DOHH2 (cell line): ENCODE measurements at regions not wholly inside any gene's neighbourhood (a gene's known extent, or its start where the extent isn't known, plus 50 kb on each side); places are given as distances from the start of the nearest gene placed in this dataset.

ENCODE experiments used
- H3F3A ChIP-seq: fragments of 200-600 bp; sonication (generic), shearing (Covaris generic); 2 replicates; pipeline ENCODE4 v1.6.0; 2016; ENCODE audit warnings: antibody characterized with exemption, mild to moderate bottlenecking; ENCODE audit not compliant: control insufficient read depth, insufficient read depth
- H3K27ac ChIP-seq: fragments of 200-600 bp; sonication (generic); 2 replicates; pipeline ENCODE4 v1.5.1; 2014; ENCODE audit warnings: low read depth, mild to moderate bottlenecking, low read length, moderate library complexity
- H3K27me3 ChIP-seq: fragments of 200-600 bp; sonication (generic); 2 replicates; pipeline ENCODE4 v1.6.1; 2014; ENCODE audit warnings: mild to moderate bottlenecking, low read length, mixed read lengths; ENCODE audit not compliant: control insufficient read depth
- H3K36me3 ChIP-seq: fragments of 200-600 bp; sonication (generic); 2 replicates; pipeline ENCODE4 v1.6.1; 2014; ENCODE audit warnings: mild to moderate bottlenecking, low read length, moderate library complexity, mixed read lengths; ENCODE audit not compliant: control insufficient read depth
- H3K4me1 ChIP-seq: fragments of 200-600 bp; sonication (generic); 2 replicates; pipeline ENCODE4 v1.6.1; 2014; ENCODE audit warnings: mild to moderate bottlenecking, low read length, mixed read lengths; ENCODE audit not compliant: control insufficient read depth
- H3K4me2 ChIP-seq: fragments of 200-600 bp; sonication (generic); 2 replicates; pipeline ENCODE4 v1.6.0; 2014; ENCODE audit warnings: mild to moderate bottlenecking, low read length, moderate library complexity
- H3K4me3 ChIP-seq: fragments of 200-600 bp; sonication (generic); 2 replicates; pipeline ENCODE4 v1.5.1; 2014; ENCODE audit warnings: mild to moderate bottlenecking, low read length, mixed read lengths
- H3K79me2 ChIP-seq: fragments of 200-600 bp; sonication (generic); 2 replicates; pipeline ENCODE4 v1.6.1; 2014; ENCODE audit warnings: mild to moderate bottlenecking, low read length, mixed read lengths; ENCODE audit not compliant: control insufficient read depth
- H3K9me2 ChIP-seq: fragments of 200-600 bp; sonication (generic); replicated peaks from 2 replicates; pipeline ENCODE4 v1.6.1; 2014; ENCODE audit warnings: mild to moderate bottlenecking, low read length, mixed read lengths; ENCODE audit not compliant: control insufficient read depth
- H3K9me3 ChIP-seq: fragments of 200-600 bp; sonication (generic); 2 replicates; pipeline ENCODE4 v1.6.1; 2014; ENCODE audit warnings: antibody characterized with exemption, low read length, mixed read lengths; ENCODE audit not compliant: control insufficient read depth, insufficient read depth
- H4K20me1 ChIP-seq: fragments of 200-600 bp; sonication (generic); 2 replicates; pipeline ENCODE4 v1.6.0; 2014; ENCODE audit warnings: low read depth, mild to moderate bottlenecking, antibody characterized with exemption, low read length, moderate library complexity; ENCODE audit not compliant: control insufficient read depth, insufficient read depth
- CTCF ChIP-seq: fragments of 200-600 bp; sonication (generic); IDR thresholded peaks from one replicate; pipeline ENCODE4 v1.5.1; 2014; ENCODE audit warnings: antibody characterized with exemption, mild to moderate bottlenecking, low read depth, low read length; ENCODE audit not compliant: poor library complexity, severe bottlenecking
- EZH2phosphoT487 ChIP-seq: fragments of 200-600 bp; sonication (generic); IDR thresholded peaks from 2 replicates; pipeline ENCODE4 v1.6.1; 2017; ENCODE audit warnings: borderline replicate concordance, mild to moderate bottlenecking, antibody characterized with exemption, low read length, moderate library complexity, mixed read lengths

- Histone ChIP-seq H3K9me3 (no peaks in the 10 kb centered on the region), H3K4me1 (peaks cover 5% of the 10 kb centered on the region), H3K27ac (no peak overlapping the region), H3K4me2 (no peak overlapping the region), H3K27me3 (no peaks in the 10 kb centered on the region), H4K20me1 (no peaks in the 10 kb centered on the region), H3K36me3 (no peaks in the 10 kb centered on the region), H3K4me3 (no peak overlapping the region), H3F3A (no peaks in the 10 kb centered on the region), H3K79me2 (no peaks in the 10 kb centered on the region), H3K9me2 (no peaks in the 10 kb centered on the region)
- TF ChIP-seq CTCF (no peak), EZH2phosphoT487 (no peak)
These were observed 238.9 kb upstream of the BTG1 start for GRCh38 chr12:92384571-92384970.

DNA sequence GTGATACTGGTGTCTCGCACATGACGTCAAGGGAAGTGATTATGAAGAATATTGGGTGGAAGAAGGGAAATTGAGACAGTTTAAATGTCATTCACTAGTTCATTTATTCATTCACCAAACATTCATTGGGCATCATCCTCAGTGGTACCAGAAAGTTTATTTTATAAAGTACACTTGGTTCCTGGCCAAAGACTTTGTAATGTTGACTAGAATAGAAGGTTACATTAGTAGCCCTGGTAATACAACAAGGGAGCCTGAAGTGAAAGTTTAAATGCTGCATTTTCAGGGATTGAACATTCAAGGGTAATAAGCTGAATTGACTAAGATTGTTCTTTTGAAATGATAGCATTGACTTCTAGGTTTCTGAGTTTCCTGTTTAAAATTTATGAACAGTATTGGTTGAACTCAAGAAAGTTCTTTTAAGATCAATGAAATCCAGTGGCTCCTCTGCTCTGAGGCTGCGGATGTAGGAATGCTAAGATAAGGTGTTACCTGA lies 236.8 kb upstream of the BTG1 start:
- Histone ChIP-seq H4K20me1 (no peaks in the 10 kb centered on the region), H3K4me3 (no peak overlapping the region), H3K27me3 (no peaks in the 10 kb centered on the region), H3F3A (no peaks in the 10 kb centered on the region), H3K36me3 (no peaks in the 10 kb centered on the region), H3K4me2 (no peak overlapping the region), H3K79me2 (no peaks in the 10 kb centered on the region), H3K9me2 (no peaks in the 10 kb centered on the region), H3K27ac (no peak overlapping the region), H3K4me1 (peaks cover 1% of the 10 kb centered on the region), H3K9me3 (no peaks in the 10 kb centered on the region)
- TF ChIP-seq EZH2phosphoT487 (no peak), CTCF (no peak)

- Histone ChIP-seq H3K27me3 (no peaks in the 10 kb centered on the region), H3K9me3 (no peaks in the 10 kb centered on the region), H3K4me3 (no peak overlapping the region), H3K9me2 (no peaks in the 10 kb centered on the region), H4K20me1 (no peaks in the 10 kb centered on the region), H3K79me2 (no peaks in the 10 kb centered on the region), H3K27ac (no peak overlapping the region), H3F3A (no peaks in the 10 kb centered on the region), H3K4me2 (no peak overlapping the region), H3K4me1 (no peaks in the 10 kb centered on the region), H3K36me3 (no peaks in the 10 kb centered on the region)
- TF ChIP-seq CTCF (no peak), EZH2phosphoT487 (no peak)
These were observed 236.2 kb upstream of the BTG1 start for GRCh38 chr12:92381856-92382255.
